GM21825 (cell line): ENCODE measurements at regions not wholly inside any gene's neighbourhood (a gene's known extent, or its start where the extent isn't known, plus 50 kb on each side); places are given as distances from the start of the nearest gene placed in this dataset.
"Not testable (repeated sequence)": the region's sequence is repeated elsewhere in the genome, so short reads cannot be mapped to it uniquely, and the experiment has no call there.

Experiments used
- ATAC-seq: cut with Tn5 transposase; IDR thresholded peaks from one replicate; pipeline ENCODE4 v1.9.1; 2021; ENCODE audit warnings: mild to moderate bottlenecking, moderate library complexity; ENCODE audit not compliant: unreplicated experiment

- no peak for ATAC-seq
These were observed 157.8 kb upstream of the TENT5A start for GRCh38 chr6:81909981-81910900.

GRCh38 chr6:81909162-81909561 is 156.7 kb upstream of the TENT5A start:
- no peak for ATAC-seq

- ATAC-seq: no peak
These were observed 154.3 kb upstream of the TENT5A start for GRCh38 chr6:81906709-81907204.

- ATAC-seq: no peak
These were observed 153.6 kb upstream of the TENT5A start for GRCh38 chr6:81906041-81906440.

GRCh38 chr6:81901551-81901966 is 149.1 kb upstream of the TENT5A start:
- ATAC-seq: no peak

- no peak for ATAC-seq
These were observed 148.1 kb upstream of the TENT5A start for GRCh38 chr6:81900616-81901015.

DNA sequence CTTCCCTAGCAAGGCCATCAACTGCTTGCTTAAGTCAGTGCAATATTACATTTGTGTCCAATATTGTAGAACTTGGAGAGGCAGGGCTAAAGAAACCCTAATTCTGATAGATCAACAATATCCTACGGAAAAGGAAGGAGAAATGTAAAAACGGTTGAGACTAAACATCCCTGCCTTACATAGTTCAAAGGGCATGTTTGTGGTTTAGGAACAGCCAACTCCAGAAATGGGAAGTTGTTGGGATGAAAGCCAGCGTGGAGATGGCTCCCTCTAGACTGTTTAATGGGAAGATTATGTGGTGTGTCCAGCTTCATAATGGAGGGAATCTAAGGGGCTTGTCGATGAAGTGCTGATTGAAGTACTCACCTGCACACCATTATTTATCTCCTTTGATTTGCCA is 145.3 kb upstream of the TENT5A start:
- ATAC-seq: no peak

GRCh38 chr6:81896525-81897503 is 144.3 kb upstream of the TENT5A start:
- no peak for ATAC-seq

DNA sequence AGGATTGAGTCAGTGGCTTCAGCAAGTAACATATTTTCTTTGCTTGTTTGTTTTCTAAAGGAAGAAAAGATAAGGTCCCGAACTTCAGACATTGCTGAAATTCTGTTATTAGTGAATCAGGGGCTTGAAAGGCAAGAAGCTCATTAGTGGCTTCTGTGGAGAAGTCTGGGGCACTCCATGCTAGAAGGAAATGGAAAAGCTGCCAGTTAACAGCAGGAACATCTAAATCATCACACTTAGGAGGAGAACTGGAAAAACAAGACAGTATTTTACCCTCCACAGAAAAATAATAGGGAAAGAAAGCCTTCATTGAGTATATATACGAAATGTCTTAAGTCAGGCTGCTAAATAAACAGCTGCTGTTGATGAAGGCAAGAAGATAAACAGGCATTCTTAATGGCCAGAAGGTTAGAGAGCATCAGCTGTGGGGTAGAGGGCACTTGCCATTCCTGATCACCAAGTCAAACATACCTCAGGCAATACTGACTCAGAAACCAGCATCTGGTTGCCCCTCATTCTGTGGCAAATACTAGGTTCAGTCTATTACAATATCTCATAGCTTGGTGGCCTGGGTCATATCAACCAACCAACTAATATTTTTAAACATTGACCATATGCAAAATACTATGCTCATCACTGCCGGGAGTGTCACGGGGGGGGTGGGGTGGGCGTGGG is 143.2 kb upstream of the TENT5A start:
- ATAC-seq: no peak

DNA sequence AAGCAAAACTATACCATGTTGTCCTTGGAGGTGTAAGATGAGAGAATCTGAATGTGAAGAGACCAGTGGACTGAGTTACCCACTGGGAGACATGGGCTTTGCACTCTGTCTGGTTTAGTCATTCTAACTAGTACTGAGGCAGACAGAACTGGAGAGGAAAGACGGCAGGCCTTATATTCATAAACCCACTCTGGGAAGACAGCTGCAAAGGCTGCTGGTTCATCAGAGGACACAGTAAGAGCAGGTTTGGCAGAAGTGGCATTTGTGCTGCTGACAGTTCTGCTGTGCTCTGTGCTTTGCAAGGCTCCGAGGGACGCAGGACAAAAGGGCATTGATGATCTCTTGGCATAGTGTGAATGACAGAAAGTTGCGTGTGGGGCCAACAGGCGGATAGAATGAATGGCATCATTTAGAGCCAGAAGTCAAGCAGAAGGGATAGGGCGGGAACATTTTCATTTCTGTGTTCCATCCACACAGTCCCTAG is 142.3 kb upstream of the TENT5A start:
- no peak for ATAC-seq

GRCh38 chr6:81894306-81894705 is 141.8 kb upstream of the TENT5A start:
- ATAC-seq: no peak

DNA sequence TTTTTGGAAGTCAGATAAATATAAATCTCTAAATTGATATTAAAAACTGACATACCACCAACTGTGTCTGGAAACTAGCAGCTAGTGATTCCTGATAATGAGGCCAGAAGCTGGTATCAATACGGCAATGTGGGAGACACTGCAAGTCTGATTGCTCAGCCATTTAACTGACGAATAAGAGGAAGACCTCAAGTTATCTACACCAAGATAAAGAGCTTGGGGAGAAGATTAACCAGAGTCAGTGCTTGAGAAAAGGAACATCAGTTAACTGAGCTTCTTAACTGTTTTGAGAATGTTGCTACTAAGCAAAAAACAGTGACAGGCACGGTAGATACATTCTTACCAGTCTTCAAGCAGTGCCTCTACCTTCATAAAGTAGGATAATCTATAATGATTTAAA is 140.4 kb upstream of the TENT5A start:
- ATAC-seq: no peak

- ATAC-seq: no peak
These were observed 139.4 kb upstream of the TENT5A start for GRCh38 chr6:81891874-81892273.

- no peak for ATAC-seq
These were observed 138.4 kb upstream of the TENT5A start for GRCh38 chr6:81890846-81891245.

GRCh38 chr6:81889377-81890053 is 137.0 kb upstream of the TENT5A start:
- ATAC-seq: no peak

- not testable (repeated sequence) for ATAC-seq
These were observed 134.4 kb upstream of the TENT5A start for GRCh38 chr6:81886909-81887308.

GRCh38 chr6:81886157-81886556 is 133.7 kb upstream of the TENT5A start:
- no peak for ATAC-seq

DNA sequence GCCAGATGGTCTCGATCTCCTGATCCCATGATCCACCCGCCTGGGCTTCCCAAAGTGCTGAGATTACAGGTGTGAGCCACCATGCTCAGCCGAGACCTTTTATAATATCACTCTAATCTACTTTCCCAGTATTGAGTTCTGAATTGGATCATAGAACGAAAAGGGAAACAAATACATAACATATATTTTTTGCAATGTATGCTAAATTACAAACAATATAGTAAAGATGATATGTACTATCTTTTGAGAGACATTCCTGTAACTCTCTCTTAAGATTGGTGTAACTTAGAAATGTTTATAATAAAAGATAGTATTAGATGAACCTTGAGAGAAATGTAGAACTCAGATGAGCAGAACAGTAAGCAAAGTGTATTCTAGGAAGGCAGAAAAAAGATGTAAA is 129.2 kb upstream of the TENT5A start:
- no peak for ATAC-seq

DNA sequence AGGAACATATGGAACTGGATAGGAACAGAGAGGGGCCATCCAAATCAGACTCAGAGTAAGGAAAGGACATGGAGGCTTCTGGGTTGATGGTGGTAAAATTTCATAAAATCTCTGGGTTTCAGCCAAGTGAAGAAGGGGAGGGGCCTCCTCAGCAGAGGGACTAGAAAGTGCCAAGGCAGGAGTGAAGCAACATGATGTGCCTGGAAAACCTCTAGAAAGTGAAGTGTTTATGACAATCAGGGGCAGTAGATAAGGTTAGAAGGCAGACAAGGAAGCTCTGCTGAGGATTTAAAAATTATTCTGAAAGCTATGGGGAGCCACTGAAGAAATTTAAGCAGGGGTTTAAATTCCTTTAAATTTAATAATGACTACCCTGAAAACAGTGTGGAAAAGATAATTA is 126.0 kb upstream of the TENT5A start:
- no peak for ATAC-seq

- ATAC-seq: no peak
These were observed 124.5 kb upstream of the TENT5A start for GRCh38 chr6:81876971-81877370.
